ENCODE measurements at regions not wholly inside any gene's neighbourhood (a gene's known extent, or its start where the extent isn't known, plus 50 kb on each side); places are given as distances from the start of the nearest gene placed in this dataset.

DNA sequence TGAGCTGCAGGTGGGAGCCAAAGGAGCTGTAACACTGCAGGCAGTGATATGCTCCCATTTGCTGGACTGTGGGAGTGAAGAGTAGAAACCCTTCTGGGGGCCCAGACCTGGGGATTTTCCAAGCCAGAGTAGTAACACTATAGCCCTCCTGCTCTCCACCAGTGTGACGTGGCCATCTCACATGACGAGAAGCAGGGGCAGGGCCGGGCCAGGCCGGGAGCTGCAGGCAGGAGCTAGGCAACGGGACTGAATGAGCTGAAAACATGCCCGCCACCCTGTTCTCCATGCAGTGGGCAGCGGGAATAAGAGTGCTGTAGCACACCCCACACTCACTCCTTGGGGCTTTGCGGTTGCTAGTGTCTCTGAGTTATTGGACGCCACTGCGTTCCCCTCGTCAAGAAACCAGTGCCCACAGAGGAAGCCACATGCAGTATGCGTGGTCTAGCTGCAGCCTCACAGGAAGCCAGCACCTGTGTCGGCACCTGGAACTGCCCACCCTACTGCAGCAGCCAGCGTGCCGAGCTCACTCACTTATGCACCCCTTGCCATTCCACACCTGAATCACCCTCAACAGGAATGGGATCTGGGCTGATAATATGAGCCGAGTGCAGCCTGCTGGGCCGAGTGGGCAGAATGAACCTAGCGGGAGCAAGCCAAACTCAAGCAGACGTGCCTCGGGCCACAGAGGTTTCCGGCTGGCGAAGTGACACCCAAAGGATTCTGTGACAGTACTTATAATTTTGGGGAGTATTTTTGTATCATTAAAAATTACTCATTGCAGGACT lies 1389.6 kb downstream of the KCNT2 start:
- no peak for TF ChIP-seq CTCF (IDR thresholded peaks at IDR 0.05)
- no peaks in the 10 kb centered on the region for H3K27me3 Mint-ChIP-seq (ENCODE audit: low read depth, poor library complexity)
- no peaks in the 10 kb centered on the region for H3K36me3 Mint-ChIP-seq (ENCODE audit: low read depth)
- no peak overlapping the region for H3K27ac Mint-ChIP-seq
- DNase-seq, result no peak
- no peaks in the 10 kb centered on the region for H3K4me1 Mint-ChIP-seq
- no peaks in the 10 kb centered on the region for H3K9me3 Mint-ChIP-seq
- no peak overlapping the region for H3K4me3 Mint-ChIP-seq

DNA sequence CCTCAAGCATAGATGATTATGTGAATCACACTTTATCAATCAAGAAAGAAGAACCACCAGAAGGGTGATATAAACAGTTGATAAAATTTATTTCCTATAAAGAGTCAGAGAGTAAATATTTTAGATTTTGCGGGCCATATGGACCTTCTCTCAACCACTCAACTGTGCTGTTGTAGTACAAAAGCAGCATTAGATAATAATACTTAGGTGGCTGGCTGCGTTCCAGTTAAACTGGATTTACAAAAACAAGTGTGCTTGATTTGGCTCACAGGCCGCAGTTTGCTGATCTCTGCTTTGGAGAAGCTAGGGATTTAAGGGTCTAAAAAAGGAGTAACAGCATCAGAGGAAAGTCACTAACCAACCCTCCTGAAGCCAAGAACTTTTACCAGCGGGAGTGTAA lies 1406.0 kb downstream of the KCNT2 start:
- Mint-ChIP-seq H3K9me3 (no peaks in the 10 kb centered on the region), H3K27me3 (ENCODE audit: low read depth, poor library complexity) (no peaks in the 10 kb centered on the region), H3K27ac (no peak overlapping the region), H3K36me3 (ENCODE audit: low read depth) (no peaks in the 10 kb centered on the region), H3K4me1 (no peaks in the 10 kb centered on the region), H3K4me3 (no peak overlapping the region)
- no peak for DNase-seq
- TF ChIP-seq CTCF (IDR thresholded peaks at IDR 0.05), result no peak

- TF ChIP-seq CTCF (IDR thresholded peaks at IDR 0.05), result no peak
- H3K27me3 Mint-ChIP-seq (ENCODE audit: low read depth, poor library complexity), result no peaks in the 10 kb centered on the region
- H3K9me3 Mint-ChIP-seq, result no peaks in the 10 kb centered on the region
- H3K27ac Mint-ChIP-seq, result no peak overlapping the region
- H3K4me1 Mint-ChIP-seq, result no peaks in the 10 kb centered on the region
- H3K4me3 Mint-ChIP-seq, result no peak overlapping the region
- no peaks in the 10 kb centered on the region for H3K36me3 Mint-ChIP-seq (ENCODE audit: low read depth)
- DNase-seq, result no peak
These were observed 1407.5 kb downstream of the KCNT2 start for GRCh38 chr1:195200772-195201171.

DNA sequence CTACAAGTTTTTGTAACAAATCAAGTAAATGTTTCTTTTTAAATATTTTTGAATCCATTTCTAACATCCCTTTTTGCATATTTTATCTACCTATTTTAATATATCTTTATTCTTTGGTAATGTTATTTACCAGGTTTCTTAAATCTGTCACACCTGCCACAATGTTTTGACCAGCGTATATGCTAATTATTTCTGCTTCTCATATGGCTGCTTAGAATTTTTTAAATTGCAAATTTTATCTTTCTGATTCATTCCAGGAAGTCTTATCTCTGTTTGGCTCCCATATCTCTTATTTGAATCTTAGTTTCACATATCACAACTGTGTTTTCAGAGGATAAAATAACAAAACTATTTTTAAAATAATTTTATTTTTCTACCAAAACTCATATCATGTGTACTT lies 1411.1 kb downstream of the KCNT2 start:
- no peak for DNase-seq
- Mint-ChIP-seq H3K27ac (no peak overlapping the region), H3K36me3 (ENCODE audit: low read depth) (no peaks in the 10 kb centered on the region), H3K4me3 (no peak overlapping the region), H3K4me1 (no peaks in the 10 kb centered on the region), H3K9me3 (no peaks in the 10 kb centered on the region), H3K27me3 (ENCODE audit: low read depth, poor library complexity) (no peaks in the 10 kb centered on the region)
- no peak for TF ChIP-seq CTCF (IDR thresholded peaks at IDR 0.05)

- no peaks in the 10 kb centered on the region for H3K27me3 Mint-ChIP-seq (ENCODE audit: low read depth, poor library complexity)
- H3K36me3 Mint-ChIP-seq (ENCODE audit: low read depth), result no peaks in the 10 kb centered on the region
- no peak overlapping the region for H3K4me3 Mint-ChIP-seq
These were observed 1412.7 kb downstream of the KCNT2 start for GRCh38 chr1:195195423-195196057.

More at GRCh38 chr1:195195423-195196057, 1412.7 kb downstream of the KCNT2 start:
- H3K9me3 Mint-ChIP-seq, result no peaks in the 10 kb centered on the region
- DNase-seq, result no peak
- TF ChIP-seq CTCF (IDR thresholded peaks at IDR 0.05), result no peak
- no peaks in the 10 kb centered on the region for H3K4me1 Mint-ChIP-seq
- no peak overlapping the region for H3K27ac Mint-ChIP-seq
